Nephron progenitor cell (in vitro differentiated cells): ENCODE measurements at regions not wholly inside any gene's neighbourhood (a gene's known extent, or its start where the extent isn't known, plus 50 kb on each side); places are given as distances from the start of the nearest gene placed in this dataset.

Experiments used
- DNase-seq: peaks from one replicate; pipeline ENCODE4 v3.0.0; 2021
- H3K27ac Mint-ChIP-seq: 2 replicates; pipeline ENCODE4 v1.8.0; 2021; ENCODE audit warnings: mild to moderate bottlenecking, moderate library complexity, mixed read lengths
- H3K27me3 Mint-ChIP-seq: 2 replicates; pipeline ENCODE4 v1.8.0; 2021; ENCODE audit warnings: mild to moderate bottlenecking, low read depth, mixed read lengths; ENCODE audit not compliant: poor library complexity
- H3K36me3 Mint-ChIP-seq: 2 replicates; pipeline ENCODE4 v1.8.0; 2021; ENCODE audit warnings: low read depth, mixed read lengths
- H3K4me1 Mint-ChIP-seq: 2 replicates; pipeline ENCODE4 v1.8.0; 2021; ENCODE audit warnings: mixed read lengths
- H3K4me3 Mint-ChIP-seq: 2 replicates; pipeline ENCODE4 v1.8.0; 2021; ENCODE audit warnings: mild to moderate bottlenecking, moderate library complexity, mixed read lengths
- H3K9me3 Mint-ChIP-seq: 2 replicates; pipeline ENCODE4 v1.8.0; 2021; ENCODE audit warnings: mild to moderate bottlenecking, moderate library complexity, mixed read lengths
- TF ChIP-seq, protein P1 (sequence below): fragments of 200-600 bp; sonication (generic); IDR thresholded peaks from 2 replicates; pipeline ENCODE4 v1.5.0; 2021; ENCODE audit warnings: antibody characterized with exemption

DNA sequence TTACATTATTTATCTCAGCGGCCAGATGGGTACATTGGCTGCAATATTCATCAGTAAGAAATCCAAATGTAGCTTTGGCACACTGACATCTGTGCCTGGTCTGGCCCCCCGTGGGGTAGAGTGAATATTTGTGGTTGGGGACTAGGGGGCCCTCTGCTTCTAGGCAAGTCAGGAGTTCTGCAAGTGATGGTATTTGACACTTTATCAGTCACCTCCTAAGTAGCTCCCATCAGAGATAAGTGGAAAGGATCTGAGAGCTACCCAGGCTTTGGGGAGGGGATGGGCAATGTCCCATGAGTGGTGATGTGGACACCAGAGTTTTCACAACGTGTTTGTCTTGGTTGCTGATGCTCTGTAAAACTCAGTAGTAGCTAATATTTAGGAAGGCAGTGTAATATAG is 609.9 kb upstream of the RBFOX1 start:
- H3K4me1 Mint-ChIP-seq, result no peaks in the 10 kb centered on the region
- no peak overlapping the region for H3K27ac Mint-ChIP-seq
- DNase-seq, result no peak
- no peaks in the 10 kb centered on the region for H3K36me3 Mint-ChIP-seq
- TF ChIP-seq, protein P1, sequence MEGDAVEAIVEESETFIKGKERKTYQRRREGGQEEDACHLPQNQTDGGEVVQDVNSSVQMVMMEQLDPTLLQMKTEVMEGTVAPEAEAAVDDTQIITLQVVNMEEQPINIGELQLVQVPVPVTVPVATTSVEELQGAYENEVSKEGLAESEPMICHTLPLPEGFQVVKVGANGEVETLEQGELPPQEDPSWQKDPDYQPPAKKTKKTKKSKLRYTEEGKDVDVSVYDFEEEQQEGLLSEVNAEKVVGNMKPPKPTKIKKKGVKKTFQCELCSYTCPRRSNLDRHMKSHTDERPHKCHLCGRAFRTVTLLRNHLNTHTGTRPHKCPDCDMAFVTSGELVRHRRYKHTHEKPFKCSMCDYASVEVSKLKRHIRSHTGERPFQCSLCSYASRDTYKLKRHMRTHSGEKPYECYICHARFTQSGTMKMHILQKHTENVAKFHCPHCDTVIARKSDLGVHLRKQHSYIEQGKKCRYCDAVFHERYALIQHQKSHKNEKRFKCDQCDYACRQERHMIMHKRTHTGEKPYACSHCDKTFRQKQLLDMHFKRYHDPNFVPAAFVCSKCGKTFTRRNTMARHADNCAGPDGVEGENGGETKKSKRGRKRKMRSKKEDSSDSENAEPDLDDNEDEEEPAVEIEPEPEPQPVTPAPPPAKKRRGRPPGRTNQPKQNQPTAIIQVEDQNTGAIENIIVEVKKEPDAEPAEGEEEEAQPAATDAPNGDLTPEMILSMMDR, result no peak
- H3K27me3 Mint-ChIP-seq, result peaks cover 14% of the 10 kb centered on the region
- no peaks in the 10 kb centered on the region for H3K9me3 Mint-ChIP-seq
- H3K4me3 Mint-ChIP-seq, result no peak overlapping the region

DNA sequence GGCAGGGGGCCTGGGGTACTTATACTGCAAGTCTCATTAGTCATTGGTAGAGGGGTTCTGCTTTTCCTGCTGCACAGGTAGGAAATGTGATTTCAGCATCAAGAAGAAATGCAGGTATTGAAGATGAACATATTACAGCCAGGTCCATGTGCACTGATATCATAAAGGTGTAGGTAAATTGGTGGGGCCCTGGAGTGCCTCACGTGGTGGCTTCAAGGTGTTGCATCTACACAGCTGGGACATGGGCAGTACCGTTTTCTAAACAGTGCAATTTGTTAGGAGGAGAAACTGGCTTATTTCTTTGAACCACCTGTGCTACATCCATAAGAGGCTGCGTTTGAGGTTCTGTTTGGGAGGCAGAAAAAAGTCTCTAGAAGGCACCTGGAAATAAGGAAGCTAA is 618.1 kb upstream of the RBFOX1 start:
- Mint-ChIP-seq H3K27ac (no peak overlapping the region), H3K27me3 (no peaks in the 10 kb centered on the region), H3K4me3 (no peak overlapping the region), H3K9me3 (peaks cover 19% of the 10 kb centered on the region), H3K36me3 (no peaks in the 10 kb centered on the region), H3K4me1 (no peaks in the 10 kb centered on the region)
- no peak for DNase-seq
- TF ChIP-seq, protein P1, result no peak

- TF ChIP-seq, protein P1, result no peak
- Mint-ChIP-seq H3K9me3 (peaks cover 19% of the 10 kb centered on the region), H3K36me3 (no peaks in the 10 kb centered on the region), H3K4me3 (no peak overlapping the region), H3K27me3 (peaks cover 9% of the 10 kb centered on the region), H3K4me1 (no peaks in the 10 kb centered on the region), H3K27ac (no peak overlapping the region)
- DNase-seq, result no peak
Observed at GRCh38 chr16:6709736-6710135, 622.9 kb upstream of the RBFOX1 start.

GRCh38 chr16:6708576-6709215 is 623.9 kb upstream of the RBFOX1 start:
- TF ChIP-seq, protein P1, result no peak
- Mint-ChIP-seq H3K36me3 (no peaks in the 10 kb centered on the region), H3K27ac (no peak overlapping the region), H3K27me3 (peaks cover 9% of the 10 kb centered on the region), H3K4me3 (no peak overlapping the region), H3K9me3 (peaks cover 15% of the 10 kb centered on the region), H3K4me1 (peaks cover 6% of the 10 kb centered on the region)
- DNase-seq, result no peak

DNA sequence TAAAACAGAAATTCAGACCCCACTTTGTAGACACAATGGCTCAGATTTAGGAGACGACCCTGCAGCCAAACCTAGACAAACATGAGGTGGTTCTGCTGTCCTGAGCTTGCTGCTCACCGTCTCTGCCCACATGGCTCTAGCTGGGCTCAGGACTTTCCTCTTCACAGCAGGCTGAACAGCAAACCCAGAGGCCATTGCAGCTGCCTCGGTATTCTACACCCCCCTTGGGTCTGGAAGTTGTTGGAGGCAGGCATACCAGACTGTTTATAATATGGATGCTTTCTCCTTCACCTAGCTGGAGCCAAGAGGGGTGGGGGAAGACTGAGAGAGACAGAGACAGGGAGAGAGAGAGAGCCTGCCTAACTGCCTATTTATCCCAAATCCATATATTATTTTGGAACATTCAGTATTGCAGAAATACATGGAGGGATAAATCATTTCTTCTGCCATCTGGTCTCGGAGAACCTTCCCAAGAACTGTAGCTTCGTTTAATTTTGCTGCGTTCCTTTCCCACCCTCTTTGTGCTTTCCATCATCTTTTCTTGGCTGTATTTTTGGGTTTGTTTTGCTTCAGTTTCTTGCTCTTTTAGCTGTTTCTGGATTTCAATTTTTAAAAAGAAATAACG is 628.2 kb upstream of the RBFOX1 start:
- H3K36me3 Mint-ChIP-seq, result no peaks in the 10 kb centered on the region
- H3K27ac Mint-ChIP-seq, result no peak overlapping the region
- TF ChIP-seq, protein P1, result no peak
- peaks cover 12% of the 10 kb centered on the region for H3K27me3 Mint-ChIP-seq
- no peaks in the 10 kb centered on the region for H3K9me3 Mint-ChIP-seq
- H3K4me1 Mint-ChIP-seq, result peaks cover 6% of the 10 kb centered on the region
- H3K4me3 Mint-ChIP-seq, result no peak overlapping the region
- DNase-seq, result peak; percentile 2

DNA sequence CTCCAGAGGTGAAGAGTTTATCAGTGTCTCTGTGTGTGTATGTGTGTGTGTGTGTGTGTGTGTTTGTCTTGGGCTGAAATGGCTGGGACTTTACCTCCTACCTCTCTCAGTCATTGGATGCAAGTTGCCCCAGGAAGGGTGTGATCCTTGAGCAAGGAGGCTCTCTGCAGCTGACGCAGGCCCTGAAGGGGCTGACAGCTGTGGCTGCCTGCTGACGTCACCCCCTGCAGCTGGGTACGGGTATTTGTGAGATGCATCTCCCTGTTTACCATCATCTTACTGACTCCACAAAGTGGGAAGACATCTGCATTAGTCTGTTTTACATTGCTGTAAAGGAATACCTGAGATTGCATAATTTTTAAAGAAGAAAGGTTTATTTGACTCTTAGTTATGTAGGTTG is 631.5 kb upstream of the RBFOX1 start:
- Mint-ChIP-seq H3K9me3 (no peaks in the 10 kb centered on the region), H3K4me1 (peaks cover 6% of the 10 kb centered on the region)

More for the DNA sequence above, 631.5 kb upstream of the RBFOX1 start:
- Mint-ChIP-seq H3K4me3 (no peak overlapping the region), H3K27me3 (peaks cover 8% of the 10 kb centered on the region), H3K27ac (no peak overlapping the region), H3K36me3 (no peaks in the 10 kb centered on the region)
- TF ChIP-seq, protein P1, result no peak
- DNase-seq, result no peak
